HG03103 (cell line): ENCODE measurements at regions not wholly inside any gene's neighbourhood (a gene's known extent, or its start where the extent isn't known, plus 50 kb on each side); places are given as distances from the start of the nearest gene placed in this dataset.

Experiments
- ATAC-seq: cut with Tn5 transposase; IDR thresholded peaks from one replicate; pipeline ENCODE4 v1.9.1; 2021; ENCODE audit warnings: low read depth; ENCODE audit not compliant: unreplicated experiment

- ATAC-seq = no peak
Measured at GRCh38 chr13:64453831-64454230, 2776.3 kb downstream of the PCDH9 start.

- no peak for ATAC-seq
Measured at GRCh38 chr13:64446372-64446771, 2783.8 kb downstream of the PCDH9 start.

GRCh38 chr13:64441740-64442139 is 2788.4 kb downstream of the PCDH9 start:
- no peak for ATAC-seq

- no peak for ATAC-seq
Measured at GRCh38 chr13:64438084-64438483, 2792.1 kb downstream of the PCDH9 start.

- no peak for ATAC-seq
Measured at GRCh38 chr13:64429691-64430090, 2800.4 kb downstream of the PCDH9 start.

- ATAC-seq = no peak
Measured at GRCh38 chr13:64428196-64428595, 2801.9 kb downstream of the PCDH9 start.

GRCh38 chr13:64423467-64423866 is 2806.7 kb downstream of the PCDH9 start:
- no peak for ATAC-seq

GRCh38 chr13:64420181-64420580 is 2810.0 kb downstream of the PCDH9 start:
- no peak for ATAC-seq

- no peak for ATAC-seq
Measured at GRCh38 chr13:64417581-64417980, 2812.6 kb downstream of the PCDH9 start.

- ATAC-seq = no peak
Measured at GRCh38 chr13:64414381-64414780, 2815.8 kb downstream of the PCDH9 start.

GRCh38 chr13:64413529-64413928 is 2816.6 kb downstream of the PCDH9 start:
- ATAC-seq = no peak

GRCh38 chr13:64410276-64411053 is 2819.7 kb downstream of the PCDH9 start:
- no peak for ATAC-seq

GRCh38 chr13:64397701-64398100 is 2832.4 kb downstream of the PCDH9 start:
- no peak for ATAC-seq

- no peak for ATAC-seq
Measured at GRCh38 chr13:64377606-64378005, 2852.5 kb downstream of the PCDH9 start.

GRCh38 chr13:64371461-64371860 is 2858.7 kb downstream of the PCDH9 start:
- no peak for ATAC-seq

- ATAC-seq = no peak
Measured at GRCh38 chr13:64371045-64371444, 2859.1 kb downstream of the PCDH9 start.

- no peak for ATAC-seq
Measured at GRCh38 chr13:64369121-64369520, 2861.0 kb downstream of the PCDH9 start.

GRCh38 chr13:64362564-64362963 is 2867.6 kb downstream of the PCDH9 start:
- no peak for ATAC-seq

GRCh38 chr13:64347664-64348063 is 2882.5 kb downstream of the PCDH9 start:
- ATAC-seq = no peak

- no peak for ATAC-seq
Measured at GRCh38 chr13:64339373-64340063, 2890.6 kb downstream of the PCDH9 start.

- no peak for ATAC-seq
Measured at GRCh38 chr13:64338671-64339070, 2891.5 kb downstream of the PCDH9 start.

- ATAC-seq = no peak
Measured at GRCh38 chr13:64333888-64334287, 2896.2 kb downstream of the PCDH9 start.
